ENCODE measurements at regions not wholly inside any gene's neighbourhood (a gene's known extent, or its start where the extent isn't known, plus 50 kb on each side); places are given as distances from the start of the nearest gene placed in this dataset.
"Not testable (repeated sequence)": the region's sequence is repeated elsewhere in the genome, so short reads cannot be mapped to it uniquely, and the experiment has no call there.

DNA sequence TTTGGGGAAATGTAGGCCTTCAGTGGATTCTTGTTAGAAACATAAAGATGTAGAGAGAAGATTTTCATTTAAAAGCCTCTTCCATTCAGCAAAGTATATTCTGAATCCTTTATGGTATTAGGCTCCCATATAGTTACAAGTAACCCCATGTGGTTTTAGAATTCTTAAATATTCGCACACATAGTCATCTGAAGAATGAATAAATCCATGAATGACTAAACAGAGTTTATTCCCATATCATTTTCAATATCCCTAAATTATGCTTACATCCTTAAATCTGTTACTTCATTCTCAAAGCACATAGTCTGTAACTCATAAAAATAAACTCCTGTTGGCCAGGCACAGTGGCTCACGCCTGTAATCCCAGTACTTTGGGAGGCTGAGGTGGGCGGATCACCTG is 962.1 kb downstream of the KCNJ18 start:
- Mint-ChIP-seq H3K27ac (no peak overlapping the region), H3K27me3 (no peaks in the 10 kb centered on the region), H3K4me1 (no peaks in the 10 kb centered on the region), H3K36me3 (no peaks in the 10 kb centered on the region), H3K4me3 (no peak overlapping the region), H3K9me3 (peaks cover 2 to 11% (median 4%) of the 10 kb centered on the region in 3 donors)

DNA sequence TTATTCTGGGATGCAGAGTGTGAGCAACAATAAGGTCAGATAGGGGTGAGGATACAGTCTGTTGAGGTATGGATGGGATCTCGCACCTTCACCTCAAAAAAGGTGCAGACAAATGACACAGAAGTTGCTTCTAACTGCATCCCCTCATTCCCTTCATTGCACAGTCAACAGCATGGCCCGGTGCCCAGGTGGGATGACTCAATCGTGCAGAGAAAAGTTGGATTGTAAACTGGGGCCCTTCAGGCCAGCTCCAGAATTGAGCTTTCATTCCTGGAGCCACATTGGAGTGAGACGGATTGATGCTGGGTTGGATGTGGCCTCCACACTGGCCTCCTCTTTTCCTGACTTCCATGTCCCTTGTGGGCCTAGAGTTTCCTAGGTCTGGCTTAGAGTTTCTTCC is 977.4 kb downstream of the KCNJ18 start:
- Mint-ChIP-seq H3K27me3 (no peaks in the 10 kb centered on the region), H3K4me3 (no peak overlapping the region), H3K27ac (no peak overlapping the region), H3K9me3 (peaks cover 0 to 5% (median 0%) of the 10 kb centered on the region in 3 donors), H3K4me1 (no peaks in the 10 kb centered on the region), H3K36me3 (no peaks in the 10 kb centered on the region)

DNA sequence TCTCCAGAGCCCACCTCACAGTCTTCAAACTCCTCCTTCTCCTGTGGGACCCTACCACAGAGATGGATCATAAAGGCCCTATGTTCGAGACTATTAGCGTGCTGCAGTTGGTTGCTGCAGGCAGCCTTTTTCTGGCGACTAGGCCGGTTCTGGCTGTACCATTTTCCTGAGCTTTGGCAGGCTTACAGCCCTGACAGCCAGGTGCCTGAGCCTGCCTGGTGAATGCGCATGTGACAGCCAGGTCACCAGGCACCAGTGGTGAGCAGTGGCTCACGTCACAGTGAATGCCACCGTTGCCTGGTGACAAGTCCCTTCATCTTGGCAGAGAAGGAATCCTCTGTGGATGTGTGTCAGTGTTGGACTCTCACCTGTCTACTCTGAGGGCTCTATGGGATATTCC is 978.8 kb downstream of the KCNJ18 start:
- no peak overlapping the region for H3K4me3 Mint-ChIP-seq
- peaks cover 0 to 5% (median 0%) of the 10 kb centered on the region in 3 donors for H3K9me3 Mint-ChIP-seq
- H3K27ac Mint-ChIP-seq: no peak overlapping the region
- H3K4me1 Mint-ChIP-seq: no peaks in the 10 kb centered on the region
- H3K27me3 Mint-ChIP-seq: no peaks in the 10 kb centered on the region
- H3K36me3 Mint-ChIP-seq: no peaks in the 10 kb centered on the region

DNA sequence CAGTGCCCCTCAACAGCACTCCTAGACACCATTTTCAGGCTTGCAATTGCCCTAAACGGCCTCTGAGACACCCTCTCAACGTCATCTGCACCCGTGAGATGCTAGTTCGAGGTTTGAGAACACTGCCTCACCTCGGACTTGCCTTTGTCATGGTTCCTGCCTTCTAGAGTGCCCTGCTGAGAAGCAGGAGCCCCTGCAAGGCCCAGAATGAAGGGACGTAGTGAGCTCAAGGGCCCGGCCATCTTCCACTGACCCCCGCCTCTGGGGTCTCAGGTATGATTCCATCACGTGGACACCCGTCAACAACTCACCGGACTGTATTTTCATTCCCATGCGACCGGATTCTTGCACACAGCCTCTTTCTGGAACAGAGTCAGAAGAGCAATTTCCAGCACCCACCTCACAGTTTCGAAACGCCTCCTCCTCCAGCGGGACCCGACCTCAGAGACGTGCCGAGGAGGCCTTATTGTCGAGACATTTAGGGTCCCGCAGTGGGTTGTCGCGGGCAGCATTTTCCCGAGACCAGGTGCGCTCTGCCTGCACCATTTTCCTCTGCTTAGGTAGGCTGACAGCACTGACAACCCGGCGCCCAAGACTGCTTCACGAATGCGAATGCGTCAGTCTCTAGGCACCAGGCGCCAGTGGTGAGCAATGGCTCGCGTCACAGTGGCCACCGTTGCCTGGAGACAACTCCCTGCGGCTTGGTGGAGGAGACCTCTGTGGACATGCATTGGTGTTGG is 999.9 kb downstream of the KCNJ18 start:
- Mint-ChIP-seq H3K27ac (no peak overlapping the region), H3K36me3 (no peaks in the 10 kb centered on the region), H3K27me3 (no peaks in the 10 kb centered on the region), H3K4me1 (no peaks in the 10 kb centered on the region), H3K9me3 (peaks cover 0 to 6% (median 4%) of the 10 kb centered on the region in 3 donors), H3K4me3 (no peak overlapping the region)

DNA sequence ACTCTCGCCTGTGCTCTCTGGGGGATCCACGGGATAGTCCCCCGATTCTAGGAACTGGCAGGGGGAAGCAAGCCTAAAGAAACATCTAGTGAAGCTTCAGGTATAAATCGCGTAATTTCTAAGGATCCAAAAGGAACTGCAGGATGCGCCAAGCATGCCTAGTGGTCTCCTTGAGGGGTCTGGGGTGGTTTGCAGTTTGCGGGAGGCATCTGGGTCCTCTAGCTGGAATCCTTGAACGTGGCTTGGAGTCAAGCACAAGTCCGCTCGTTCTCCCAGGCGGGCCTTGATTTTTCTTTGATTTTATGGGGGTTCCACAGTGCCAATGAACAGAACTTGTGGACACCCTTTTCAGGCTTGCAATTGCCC is 1000.5 kb downstream of the KCNJ18 start:
- no peak overlapping the region for H3K4me3 Mint-ChIP-seq

DNA sequence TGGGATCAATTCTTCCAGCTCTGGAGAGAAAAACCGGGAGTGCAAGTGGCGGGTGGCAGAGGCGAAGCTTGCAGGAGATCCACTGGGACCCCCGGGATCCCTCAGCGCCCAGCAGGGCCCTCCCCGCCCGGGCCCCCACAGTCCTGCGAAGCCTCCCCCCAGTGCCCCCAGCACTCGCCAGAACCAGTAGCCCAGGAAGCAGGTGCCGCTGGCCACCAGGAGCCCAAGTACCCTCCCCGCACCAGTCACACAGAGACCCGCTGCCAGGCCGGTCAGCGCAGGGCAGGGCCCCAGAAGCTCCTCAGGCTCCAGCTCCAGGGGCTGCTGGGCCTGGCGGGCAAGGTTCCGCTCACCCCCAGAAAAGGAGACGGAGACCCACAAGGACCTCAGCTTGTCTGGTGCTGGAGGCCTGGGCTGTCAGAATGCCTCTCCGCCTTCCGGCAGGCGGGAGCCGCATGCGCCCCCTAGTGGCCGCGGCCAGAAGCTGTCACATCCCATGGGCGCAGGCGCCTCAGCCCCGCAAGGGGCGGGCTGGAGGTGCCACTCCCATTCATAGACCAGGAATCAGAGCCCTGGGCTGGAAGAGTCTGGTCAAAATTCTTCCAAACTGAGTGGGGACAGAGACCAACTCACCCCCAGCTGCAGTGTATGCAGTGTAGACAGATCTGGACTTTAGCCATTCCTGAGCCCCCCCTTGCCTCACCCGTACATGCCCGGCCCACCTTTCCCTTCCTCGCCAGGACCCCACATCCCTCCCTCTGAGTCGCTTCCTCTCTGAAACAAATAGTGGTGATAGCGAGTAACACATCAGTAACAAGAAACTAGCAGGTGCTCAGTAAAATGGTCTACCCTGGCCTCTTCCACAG is 1002.3 kb downstream of the KCNJ18 start:
- Mint-ChIP-seq H3K4me1 (no peaks in the 10 kb centered on the region), H3K36me3 (no peaks in the 10 kb centered on the region), H3K27ac (no peak overlapping the region), H3K27me3 (no peaks in the 10 kb centered on the region), H3K4me3 (no peak overlapping the region), H3K9me3 (peaks cover 4 to 15% (median 4%) of the 10 kb centered on the region in 3 donors)

More for the DNA sequence above, 1000.5 kb downstream of the KCNJ18 start:
- no peaks in the 10 kb centered on the region for H3K36me3 Mint-ChIP-seq
- no peaks in the 10 kb centered on the region for H3K4me1 Mint-ChIP-seq
- no peaks in the 10 kb centered on the region for H3K27me3 Mint-ChIP-seq
- no peak overlapping the region for H3K27ac Mint-ChIP-seq
- peaks cover 0 to 8% (median 4%) of the 10 kb centered on the region in 3 donors for H3K9me3 Mint-ChIP-seq

DNA sequence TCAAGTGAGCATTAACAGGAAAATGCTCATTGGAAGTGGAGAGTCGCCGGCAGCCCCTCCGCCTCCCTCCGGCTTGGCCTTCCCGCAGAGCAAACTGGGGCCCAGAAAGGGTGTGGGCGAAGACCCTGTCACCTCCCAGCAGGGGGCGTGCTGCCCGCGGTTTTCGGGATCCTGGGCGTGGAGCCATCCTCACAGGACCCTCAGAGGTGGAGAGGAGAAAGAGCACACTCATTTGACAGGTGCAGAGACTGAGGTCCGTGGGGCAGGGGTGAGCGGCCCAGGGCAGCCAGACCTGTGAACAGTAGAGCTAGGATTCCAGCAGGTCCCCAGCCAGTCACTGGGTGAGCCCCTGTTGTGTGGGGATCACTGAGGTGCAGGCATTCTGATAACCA is 1002.9 kb downstream of the KCNJ18 start:
- Mint-ChIP-seq H3K27ac (no peak overlapping the region), H3K27me3 (no peaks in the 10 kb centered on the region), H3K4me1 (no peaks in the 10 kb centered on the region), H3K4me3 (no peak overlapping the region), H3K36me3 (no peaks in the 10 kb centered on the region), H3K9me3 (peaks cover 4 to 15% (median 4%) of the 10 kb centered on the region in 3 donors)

DNA sequence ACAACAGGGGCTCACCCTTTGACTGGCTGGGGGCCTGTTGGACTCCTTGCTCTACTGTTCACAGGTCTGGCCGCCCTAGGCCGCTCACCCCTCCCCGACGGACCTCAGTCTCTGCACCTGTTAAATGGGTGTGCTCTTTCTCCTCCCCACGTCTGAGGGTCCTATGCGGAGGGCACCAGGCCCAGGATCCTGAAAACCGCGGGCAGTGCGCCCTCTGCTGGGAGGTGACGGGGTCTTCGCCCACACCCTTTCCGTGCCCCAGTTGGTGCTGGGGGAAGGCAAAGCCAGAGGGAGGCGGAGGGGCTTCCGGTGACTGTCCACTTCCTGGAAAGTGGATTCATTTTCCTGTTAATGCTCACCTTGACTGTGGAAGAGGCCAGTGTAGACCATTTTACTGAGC is 1010.9 kb downstream of the KCNJ18 start:
- peak overlapping the region in 1 of 3 donors; percentile 84 for H3K27ac Mint-ChIP-seq
- peaks cover 0 to 7% (median 4%) of the 10 kb centered on the region in 3 donors for H3K9me3 Mint-ChIP-seq
- no peaks in the 10 kb centered on the region for H3K36me3 Mint-ChIP-seq

DNA sequence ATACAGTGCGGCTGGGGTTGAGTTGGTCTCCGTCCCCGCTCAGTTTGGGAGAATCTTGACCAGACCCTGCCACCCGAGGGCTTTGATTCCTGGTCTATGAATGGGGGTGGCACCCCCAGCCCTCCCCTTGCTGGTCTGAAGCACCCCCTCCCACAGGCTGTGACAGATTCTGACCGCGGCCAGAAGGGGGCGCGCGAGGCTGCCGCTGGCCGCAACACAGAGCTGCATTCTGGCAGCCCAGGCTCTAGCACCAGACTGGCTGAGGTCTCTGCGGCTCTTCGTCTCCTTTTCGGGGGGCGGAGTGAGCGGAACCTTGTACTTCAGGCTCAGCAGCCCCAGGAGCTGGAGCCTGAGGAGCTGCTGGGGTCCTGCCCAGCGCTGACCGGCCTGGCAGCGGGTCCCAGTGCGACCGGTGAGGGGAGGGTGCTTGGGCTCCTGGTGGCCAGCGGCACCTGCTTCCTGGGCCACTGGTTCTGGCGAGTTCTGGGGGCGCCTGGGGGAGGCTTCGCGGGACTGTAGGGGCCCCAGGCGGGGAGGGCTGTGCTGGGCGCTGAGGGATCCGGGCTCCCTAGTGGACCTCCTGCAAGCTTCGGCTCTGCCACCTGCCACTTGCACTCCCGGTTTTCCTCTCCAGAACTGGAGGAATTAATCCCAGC is 1011.6 kb downstream of the KCNJ18 start:
- H3K4me1 Mint-ChIP-seq: peaks cover 0 to 1% (median 0%) of the 10 kb centered on the region in 3 donors
- H3K27ac Mint-ChIP-seq: peak overlapping the region in 1 of 3 donors; percentile 84
- H3K36me3 Mint-ChIP-seq: no peaks in the 10 kb centered on the region
- peaks cover 1% of the 10 kb centered on the region for H3K27me3 Mint-ChIP-seq
- peaks cover 1 to 5% (median 4%) of the 10 kb centered on the region in 3 donors for H3K9me3 Mint-ChIP-seq
- H3K4me3 Mint-ChIP-seq: no peak overlapping the region

More for the DNA sequence above, 1010.9 kb downstream of the KCNJ18 start:
- H3K4me1 Mint-ChIP-seq: peaks cover 0 to 1% (median 0%) of the 10 kb centered on the region in 3 donors
- H3K27me3 Mint-ChIP-seq: no peaks in the 10 kb centered on the region
- no peak overlapping the region for H3K4me3 Mint-ChIP-seq

DNA sequence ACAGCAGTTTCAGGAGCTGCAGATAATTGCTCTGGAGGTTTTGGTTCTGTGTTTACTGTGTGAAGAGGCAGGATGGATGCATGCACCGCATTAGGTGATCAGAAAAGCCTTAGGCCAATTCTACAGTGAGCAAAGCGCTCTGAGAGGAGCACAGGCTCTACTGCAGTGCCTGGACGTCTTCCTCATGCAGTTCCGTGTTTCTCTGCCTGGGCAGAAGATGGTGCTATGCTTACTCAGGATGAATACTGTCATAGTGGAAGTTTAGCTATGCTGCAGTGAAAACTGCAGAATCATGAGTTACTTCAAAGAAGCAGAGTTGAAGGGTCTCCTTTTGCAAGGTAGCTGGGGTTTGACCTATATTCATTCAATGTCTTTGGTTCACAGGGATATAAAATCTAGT is 1012.4 kb downstream of the KCNJ18 start:
- Mint-ChIP-seq H3K36me3 (no peaks in the 10 kb centered on the region), H3K27me3 (peaks cover 1% of the 10 kb centered on the region), H3K4me1 (peaks cover 0 to 1% (median 0%) of the 10 kb centered on the region in 3 donors), H3K4me3 (no peak overlapping the region), H3K9me3 (peaks cover 1 to 7% (median 7%) of the 10 kb centered on the region in 3 donors), H3K27ac (no peak overlapping the region)

DNA sequence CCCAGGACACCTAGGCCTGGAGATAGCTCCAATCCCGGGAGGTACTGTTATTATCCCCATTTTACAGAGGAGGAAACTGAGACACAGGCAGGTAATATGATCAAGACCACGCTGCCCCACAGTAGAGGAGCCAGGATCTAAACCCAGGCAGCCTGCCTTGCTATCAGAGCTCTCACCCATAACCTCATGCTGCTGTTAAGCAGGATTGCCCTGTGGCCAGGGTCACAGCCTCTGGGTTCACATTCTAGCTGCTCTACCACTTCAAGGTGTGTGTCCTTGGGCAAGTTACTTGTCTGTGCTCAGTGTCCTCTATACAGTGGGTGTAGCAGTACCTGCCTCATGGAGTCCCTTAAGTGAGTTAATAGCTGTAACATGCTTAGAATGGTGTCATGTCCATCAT is 1015.3 kb downstream of the KCNJ18 start:
- Mint-ChIP-seq H3K9me3 (peaks cover 9 to 15% (median 13%) of the 10 kb centered on the region in 3 donors), H3K4me1 (peaks cover 0 to 2% (median 0%) of the 10 kb centered on the region in 3 donors), H3K27me3 (peaks cover 1% of the 10 kb centered on the region), H3K36me3 (no peaks in the 10 kb centered on the region), H3K27ac (no peak overlapping the region), H3K4me3 (no peak overlapping the region)

DNA sequence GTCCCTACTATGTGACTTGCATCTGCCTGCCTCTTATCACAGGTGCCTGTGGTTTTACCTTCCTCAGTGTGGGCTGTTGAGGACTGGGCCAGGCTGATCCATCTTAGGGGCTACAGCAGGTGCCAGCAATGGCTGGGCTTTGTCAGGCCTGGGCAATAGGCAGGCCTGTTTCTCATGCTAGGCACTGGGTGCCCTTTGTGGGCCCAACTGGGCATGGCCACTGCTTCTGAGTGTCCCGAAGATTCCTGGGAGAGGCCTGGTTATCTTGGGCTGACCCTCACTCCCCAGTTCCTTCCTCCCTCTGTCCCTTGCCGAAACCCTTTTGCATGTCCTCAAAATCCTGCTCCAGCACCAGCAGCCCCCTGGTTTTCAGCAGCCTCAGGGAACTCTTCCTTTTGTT is 1024.9 kb downstream of the KCNJ18 start:
- Mint-ChIP-seq H3K27me3 (no peaks in the 10 kb centered on the region), H3K4me1 (no peaks in the 10 kb centered on the region), H3K36me3 (no peaks in the 10 kb centered on the region), H3K27ac (no peak overlapping the region), H3K9me3 (peaks cover 15 to 19% (median 16%) of the 10 kb centered on the region in 3 donors), H3K4me3 (no peak overlapping the region)

DNA sequence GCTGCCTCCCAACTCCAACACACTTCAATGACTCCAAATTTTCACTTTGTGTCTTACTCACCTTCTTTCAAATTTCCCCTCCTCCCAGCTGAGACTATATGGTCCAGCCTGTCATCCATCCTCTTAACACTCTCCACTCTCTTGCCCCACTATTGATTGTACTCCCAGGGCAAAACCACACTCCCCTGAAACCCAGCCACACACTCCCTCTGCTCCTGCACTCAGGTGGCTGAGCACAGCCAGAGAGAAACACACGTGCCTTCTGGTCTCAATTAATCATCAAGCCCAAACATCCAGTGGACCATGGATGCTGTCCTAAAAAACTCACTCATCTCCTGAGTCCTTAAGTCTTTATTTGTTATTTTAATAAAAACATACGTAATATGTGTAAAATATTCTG is 1026.4 kb downstream of the KCNJ18 start:
- Mint-ChIP-seq H3K4me3 (no peak overlapping the region), H3K36me3 (no peaks in the 10 kb centered on the region), H3K4me1 (no peaks in the 10 kb centered on the region), H3K27ac (peak overlapping the region in 1 of 3 donors; percentile 17), H3K27me3 (no peaks in the 10 kb centered on the region), H3K9me3 (peaks cover 12 to 17% (median 15%) of the 10 kb centered on the region in 3 donors)

DNA sequence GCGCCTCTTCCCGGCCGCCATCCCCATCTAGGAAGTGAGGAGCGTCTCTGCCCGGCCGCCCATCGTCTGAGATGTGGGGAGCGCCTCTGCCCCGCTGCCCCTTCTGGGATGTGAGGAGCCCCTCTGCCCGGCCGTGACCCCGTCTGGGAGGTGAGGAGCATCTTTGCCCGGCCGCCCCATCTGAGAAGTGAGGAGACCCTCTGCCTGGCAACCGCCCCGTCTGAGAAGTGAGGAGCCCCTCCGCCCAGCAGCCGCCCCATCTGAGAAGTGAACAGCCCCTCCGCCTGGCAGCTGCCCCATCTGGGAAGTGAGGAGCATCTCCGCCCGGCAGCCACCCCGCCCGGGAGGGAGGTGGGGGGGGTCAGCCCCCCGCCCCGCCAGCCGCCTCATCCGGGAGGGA is 1048.7 kb downstream of the KCNJ18 start:
- H3K36me3 Mint-ChIP-seq, H3K27ac Mint-ChIP-seq, H3K4me3 Mint-ChIP-seq, H3K4me1 Mint-ChIP-seq, H3K27me3 Mint-ChIP-seq: not testable (repeated sequence)
- H3K9me3 Mint-ChIP-seq: peaks cover 15 to 33% (median 29%) of the 10 kb centered on the region in 3 donors
